ENCODE measurements at regions not wholly inside any gene's neighbourhood (a gene's known extent, or its start where the extent isn't known, plus 50 kb on each side); places are given as distances from the start of the nearest gene placed in this dataset.

- TF ChIP-seq TAF1 (IDR thresholded peaks at IDR 0.05; ENCODE audit: borderline replicate concordance, low read depth, low read length) (no peak), POLR2A (IDR thresholded peaks at IDR 0.05; ENCODE audit: low read depth, low read length) (no peak)
Observed at GRCh38 chr18:56096861-56097260, 508.9 kb upstream of the TCF4 start.

Data from GM12892 (cell line).